Left lobe of liver (tissue), 2 donors: ENCODE measurements at regions not wholly inside any gene's neighbourhood (a gene's known extent, or its start where the extent isn't known, plus 50 kb on each side); places are given as distances from the start of the nearest gene placed in this dataset.
"Not testable (repeated sequence)": the region's sequence is repeated elsewhere in the genome, so short reads cannot be mapped to it uniquely, and the experiment has no call there.

Experiments used
- ATAC-seq: fragments of 200-7000 bp; cut with Tn5 transposase; one replicate; pipeline ENCODE4 v1.9.1; 2020; ENCODE audit warnings: mild to moderate bottlenecking, moderate library complexity
- DNase-seq: peaks from one replicate; pipeline ENCODE4 v3.0.0-alpha.2; 2020; ENCODE audit warnings: low spot score
- donor health status: DM: no; HTN: no; CAD: no; lungs with moderate emphysema.
- donor health status: DM: no; HTN: yes; CAD: no.

GRCh38 chr5:1654786-1655495 lies 131.2 kb upstream of the LPCAT1 start:
- ATAC-seq (no peak), DNase-seq (peak; percentile 34)

GRCh38 chr5:1653698-1654651 lies 130.2 kb upstream of the LPCAT1 start:
- ATAC-seq: peak; percentile 96
- peak; percentile 39 for DNase-seq

GRCh38 chr5:1652873-1653697 lies 129.3 kb upstream of the LPCAT1 start:
- DNase-seq (peak; percentile 44), ATAC-seq (no peak)

- DNase-seq (peak; percentile 38), ATAC-seq (no peak)
Observed at GRCh38 chr5:1651971-1652872, 128.5 kb upstream of the LPCAT1 start.

GRCh38 chr5:1651250-1651649 lies 127.5 kb upstream of the LPCAT1 start:
- DNase-seq (no peak), ATAC-seq (no peak)

- ATAC-seq (no peak), DNase-seq (no peak)
Observed at GRCh38 chr5:1649554-1649953, 125.8 kb upstream of the LPCAT1 start.

GRCh38 chr5:1648806-1649205 lies 125.0 kb upstream of the LPCAT1 start:
- DNase-seq: no peak
- no peak for ATAC-seq

GRCh38 chr5:1647580-1647979 lies 123.8 kb upstream of the LPCAT1 start:
- ATAC-seq: no peak
- no peak for DNase-seq

GRCh38 chr5:1644810-1645571 lies 121.2 kb upstream of the LPCAT1 start:
- ATAC-seq (peak; percentile 97), DNase-seq (peak; percentile 79)

- ATAC-seq, DNase-seq: not testable (repeated sequence)
Observed at GRCh38 chr5:1644393-1644809, 120.6 kb upstream of the LPCAT1 start.

GRCh38 chr5:1643651-1644392 lies 120.1 kb upstream of the LPCAT1 start:
- DNase-seq (no peak), ATAC-seq (no peak)

- no peak for DNase-seq
- ATAC-seq: no peak
Observed at GRCh38 chr5:1642621-1643061, 118.9 kb upstream of the LPCAT1 start.

- DNase-seq: no peak
Observed at GRCh38 chr5:1642221-1642620, 118.5 kb upstream of the LPCAT1 start.

GRCh38 chr5:1641560-1642166 lies 117.9 kb upstream of the LPCAT1 start:
- peak; percentile 88 for ATAC-seq
- DNase-seq: peak; percentile 70

More at GRCh38 chr5:1642221-1642620, 118.5 kb upstream of the LPCAT1 start:
- no peak for ATAC-seq

GRCh38 chr5:1641041-1641440 lies 117.3 kb upstream of the LPCAT1 start:
- DNase-seq: no peak
- ATAC-seq: no peak

GRCh38 chr5:1640421-1640881 lies 116.7 kb upstream of the LPCAT1 start:
- ATAC-seq (no peak), DNase-seq (no peak)

- no peak for ATAC-seq
- DNase-seq: no peak
Observed at GRCh38 chr5:1639757-1640156, 116.0 kb upstream of the LPCAT1 start.
